ENCODE measurements at regions not wholly inside any gene's neighbourhood (a gene's known extent, or its start where the extent isn't known, plus 50 kb on each side); places are given as distances from the start of the nearest gene placed in this dataset.

- TF ChIP-seq, protein P1, sequence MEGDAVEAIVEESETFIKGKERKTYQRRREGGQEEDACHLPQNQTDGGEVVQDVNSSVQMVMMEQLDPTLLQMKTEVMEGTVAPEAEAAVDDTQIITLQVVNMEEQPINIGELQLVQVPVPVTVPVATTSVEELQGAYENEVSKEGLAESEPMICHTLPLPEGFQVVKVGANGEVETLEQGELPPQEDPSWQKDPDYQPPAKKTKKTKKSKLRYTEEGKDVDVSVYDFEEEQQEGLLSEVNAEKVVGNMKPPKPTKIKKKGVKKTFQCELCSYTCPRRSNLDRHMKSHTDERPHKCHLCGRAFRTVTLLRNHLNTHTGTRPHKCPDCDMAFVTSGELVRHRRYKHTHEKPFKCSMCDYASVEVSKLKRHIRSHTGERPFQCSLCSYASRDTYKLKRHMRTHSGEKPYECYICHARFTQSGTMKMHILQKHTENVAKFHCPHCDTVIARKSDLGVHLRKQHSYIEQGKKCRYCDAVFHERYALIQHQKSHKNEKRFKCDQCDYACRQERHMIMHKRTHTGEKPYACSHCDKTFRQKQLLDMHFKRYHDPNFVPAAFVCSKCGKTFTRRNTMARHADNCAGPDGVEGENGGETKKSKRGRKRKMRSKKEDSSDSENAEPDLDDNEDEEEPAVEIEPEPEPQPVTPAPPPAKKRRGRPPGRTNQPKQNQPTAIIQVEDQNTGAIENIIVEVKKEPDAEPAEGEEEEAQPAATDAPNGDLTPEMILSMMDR (conservative IDR thresholded peaks at IDR 0.05; ENCODE audit: low read depth in 2 of 2) = no peak
- TF ChIP-seq REST (IDR thresholded peaks at IDR 0.05; ENCODE audit: unreplicated experiment) (no peak), CREB1 (CRISPR knock-in tag; IDR thresholded peaks at IDR 0.05; ENCODE audit: low read depth) (no peak)
Observed at GRCh38 chr1:73887412-73887811, 310.6 kb downstream of the LRRIQ3 start (continued).

- no peaks in the 10 kb centered on the region for H3K27me3 ChIP-seq (ENCODE audit: insufficient read depth)
- no peak overlapping the region for H3K27ac ChIP-seq (ENCODE audit: low read depth)
- no peaks in the 10 kb centered on the region for H3K36me3 ChIP-seq (ENCODE audit: insufficient read depth)
- no peaks in the 10 kb centered on the region for H4K20me1 ChIP-seq (replicated peaks; ENCODE audit: insufficient read depth)
- no peaks in the 10 kb centered on the region for H3K9me3 Mint-ChIP-seq
- H3K27me3 Mint-ChIP-seq (ENCODE audit: insufficient read depth, low read depth, poor library complexity) = no peaks in the 10 kb centered on the region
- no peaks in the 10 kb centered on the region for H3K79me2 ChIP-seq (replicated peaks; ENCODE audit: insufficient read depth)
- ATAC-seq (no peak), DNase-seq (ENCODE audit: low spot score) (no peak)
- no peak overlapping the region for H3K4me3 Mint-ChIP-seq
- no peaks in the 10 kb centered on the region for H3F3A ChIP-seq (replicated peaks; ENCODE audit: low read depth)
- H2AFZ ChIP-seq = no peak overlapping the region
- no peaks in the 10 kb centered on the region for H3K36me3 Mint-ChIP-seq (ENCODE audit: low read depth)
- no peak overlapping the region for H3K4me2 ChIP-seq
- no peak overlapping the region for H3K4me3 ChIP-seq
- H3K4me1 Mint-ChIP-seq = no peaks in the 10 kb centered on the region; the same call in 2 of the 3 replicates
- H3K9me2 ChIP-seq (ENCODE audit: insufficient read depth) = no peaks in the 10 kb centered on the region
- TF ChIP-seq JUNB (IDR thresholded peaks at IDR 0.05; ENCODE audit: unreplicated experiment) (no peak), POLR2AphosphoS5 (IDR thresholded peaks at IDR 0.05; ENCODE audit: low read depth) (no peak), EZH2phosphoT487 (IDR thresholded peaks at IDR 0.05; ENCODE audit: unreplicated experiment) (no peak), STAT1 (IDR thresholded peaks at IDR 0.05; ENCODE audit: unreplicated experiment) (no peak), ZNF114 (CRISPR knock-in tag; IDR thresholded peaks at IDR 0.05) (no peak), REST (IDR thresholded peaks at IDR 0.05; ENCODE audit: unreplicated experiment) (no peak)
- TF ChIP-seq, protein P2, sequence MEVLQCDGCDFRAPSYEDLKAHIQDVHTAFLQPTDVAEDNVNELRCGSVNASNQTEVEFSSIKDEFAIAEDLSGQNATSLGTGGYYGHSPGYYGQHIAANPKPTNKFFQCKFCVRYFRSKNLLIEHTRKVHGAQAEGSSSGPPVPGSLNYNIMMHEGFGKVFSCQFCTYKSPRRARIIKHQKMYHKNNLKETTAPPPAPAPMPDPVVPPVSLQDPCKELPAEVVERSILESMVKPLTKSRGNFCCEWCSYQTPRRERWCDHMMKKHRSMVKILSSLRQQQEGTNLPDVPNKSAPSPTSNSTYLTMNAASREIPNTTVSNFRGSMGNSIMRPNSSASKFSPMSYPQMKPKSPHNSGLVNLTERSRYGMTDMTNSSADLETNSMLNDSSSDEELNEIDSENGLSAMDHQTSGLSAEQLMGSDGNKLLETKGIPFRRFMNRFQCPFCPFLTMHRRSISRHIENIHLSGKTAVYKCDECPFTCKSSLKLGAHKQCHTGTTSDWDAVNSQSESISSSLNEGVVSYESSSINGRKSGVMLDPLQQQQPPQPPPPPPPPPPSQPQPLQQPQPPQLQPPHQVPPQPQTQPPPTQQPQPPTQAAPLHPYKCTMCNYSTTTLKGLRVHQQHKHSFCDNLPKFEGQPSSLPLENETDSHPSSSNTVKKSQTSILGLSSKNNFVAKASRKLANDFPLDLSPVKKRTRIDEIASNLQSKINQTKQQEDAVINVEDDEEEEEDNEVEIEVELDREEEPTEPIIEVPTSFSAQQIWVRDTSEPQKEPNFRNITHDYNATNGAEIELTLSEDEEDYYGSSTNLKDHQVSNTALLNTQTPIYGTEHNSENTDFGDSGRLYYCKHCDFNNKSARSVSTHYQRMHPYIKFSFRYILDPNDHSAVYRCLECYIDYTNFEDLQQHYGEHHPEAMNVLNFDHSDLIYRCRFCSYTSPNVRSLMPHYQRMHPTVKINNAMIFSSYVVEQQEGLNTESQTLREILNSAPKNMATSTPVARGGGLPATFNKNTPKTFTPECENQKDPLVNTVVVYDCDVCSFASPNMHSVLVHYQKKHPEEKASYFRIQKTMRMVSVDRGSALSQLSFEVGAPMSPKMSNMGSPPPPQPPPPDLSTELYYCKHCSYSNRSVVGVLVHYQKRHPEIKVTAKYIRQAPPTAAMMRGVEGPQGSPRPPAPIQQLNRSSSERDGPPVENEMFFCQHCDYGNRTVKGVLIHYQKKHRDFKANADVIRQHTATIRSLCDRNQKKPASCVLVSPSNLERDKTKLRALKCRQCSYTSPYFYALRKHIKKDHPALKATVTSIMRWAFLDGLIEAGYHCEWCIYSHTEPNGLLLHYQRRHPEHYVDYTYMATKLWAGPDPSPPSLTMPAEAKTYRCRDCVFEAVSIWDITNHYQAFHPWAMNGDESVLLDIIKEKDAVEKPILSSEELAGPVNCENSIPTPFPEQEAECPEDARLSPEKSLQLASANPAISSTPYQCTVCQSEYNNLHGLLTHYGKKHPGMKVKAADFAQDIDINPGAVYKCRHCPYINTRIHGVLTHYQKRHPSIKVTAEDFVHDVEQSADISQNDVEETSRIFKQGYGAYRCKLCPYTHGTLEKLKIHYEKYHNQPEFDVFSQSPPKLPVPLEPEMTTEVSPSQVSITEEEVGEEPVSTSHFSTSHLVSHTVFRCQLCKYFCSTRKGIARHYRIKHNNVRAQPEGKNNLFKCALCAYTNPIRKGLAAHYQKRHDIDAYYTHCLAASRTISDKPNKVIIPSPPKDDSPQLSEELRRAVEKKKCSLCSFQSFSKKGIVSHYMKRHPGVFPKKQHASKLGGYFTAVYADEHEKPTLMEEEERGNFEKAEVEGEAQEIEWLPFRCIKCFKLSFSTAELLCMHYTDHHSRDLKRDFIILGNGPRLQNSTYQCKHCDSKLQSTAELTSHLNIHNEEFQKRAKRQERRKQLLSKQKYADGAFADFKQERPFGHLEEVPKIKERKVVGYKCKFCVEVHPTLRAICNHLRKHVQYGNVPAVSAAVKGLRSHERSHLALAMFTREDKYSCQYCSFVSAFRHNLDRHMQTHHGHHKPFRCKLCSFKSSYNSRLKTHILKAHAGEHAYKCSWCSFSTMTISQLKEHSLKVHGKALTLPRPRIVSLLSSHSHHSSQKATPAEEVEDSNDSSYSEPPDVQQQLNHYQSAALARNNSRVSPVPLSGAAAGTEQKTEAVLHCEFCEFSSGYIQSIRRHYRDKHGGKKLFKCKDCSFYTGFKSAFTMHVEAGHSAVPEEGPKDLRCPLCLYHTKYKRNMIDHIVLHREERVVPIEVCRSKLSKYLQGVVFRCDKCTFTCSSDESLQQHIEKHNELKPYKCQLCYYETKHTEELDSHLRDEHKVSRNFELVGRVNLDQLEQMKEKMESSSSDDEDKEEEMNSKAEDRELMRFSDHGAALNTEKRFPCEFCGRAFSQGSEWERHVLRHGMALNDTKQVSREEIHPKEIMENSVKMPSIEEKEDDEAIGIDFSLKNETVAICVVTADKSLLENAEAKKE (CRISPR knock-in tag; IDR thresholded peaks at IDR 0.05) = no peak
- H3K27ac Mint-ChIP-seq = no peak overlapping the region
- H3K4me1 ChIP-seq (ENCODE audit: insufficient read depth) = no peaks in the 10 kb centered on the region
Observed at GRCh38 chr1:73886716-73887115, 311.3 kb downstream of the LRRIQ3 start.

All from GM23338 (cell line).